ENCODE measurements at regions not wholly inside any gene's neighbourhood (a gene's known extent, or its start where the extent isn't known, plus 50 kb on each side); places are given as distances from the start of the nearest gene placed in this dataset.

DNA sequence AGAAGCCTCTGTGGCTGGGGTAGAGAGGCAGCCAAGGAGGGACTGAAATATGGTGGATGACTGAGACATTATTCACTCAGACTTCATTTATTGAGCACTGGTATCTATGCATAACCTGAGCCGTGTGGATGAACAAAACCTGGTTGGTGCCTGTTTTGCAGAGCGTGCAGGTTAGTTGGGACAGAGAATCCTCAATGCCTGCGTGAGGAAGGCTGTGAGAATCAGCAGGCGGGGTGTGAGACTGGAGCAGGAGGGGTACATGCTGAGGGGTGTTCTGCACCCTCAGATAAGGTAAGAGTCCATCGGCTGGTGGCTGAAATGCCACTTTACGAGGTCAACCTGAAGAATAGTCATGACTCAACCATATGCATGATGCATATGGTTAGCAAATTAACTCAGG, 271.6 kb downstream of the MED10 start:
- TF ChIP-seq USF2 (CRISPR knock-in tag; IDR thresholded peaks at IDR 0.05): no peak
- TF ChIP-seq CTCF (IDR thresholded peaks at IDR 0.05): no peak
- TF ChIP-seq, protein P1, sequence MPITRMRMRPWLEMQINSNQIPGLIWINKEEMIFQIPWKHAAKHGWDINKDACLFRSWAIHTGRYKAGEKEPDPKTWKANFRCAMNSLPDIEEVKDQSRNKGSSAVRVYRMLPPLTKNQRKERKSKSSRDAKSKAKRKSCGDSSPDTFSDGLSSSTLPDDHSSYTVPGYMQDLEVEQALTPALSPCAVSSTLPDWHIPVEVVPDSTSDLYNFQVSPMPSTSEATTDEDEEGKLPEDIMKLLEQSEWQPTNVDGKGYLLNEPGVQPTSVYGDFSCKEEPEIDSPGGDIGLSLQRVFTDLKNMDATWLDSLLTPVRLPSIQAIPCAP (CRISPR knock-in tag; IDR thresholded peaks at IDR 0.05): no peak
- TF ChIP-seq FOXJ3 (CRISPR knock-in tag; IDR thresholded peaks at IDR 0.05; ENCODE audit: borderline replicate concordance): no peak
- no peak for TF ChIP-seq TEAD4 (CRISPR knock-in tag; IDR thresholded peaks at IDR 0.05)
- TF ChIP-seq, protein P2, sequence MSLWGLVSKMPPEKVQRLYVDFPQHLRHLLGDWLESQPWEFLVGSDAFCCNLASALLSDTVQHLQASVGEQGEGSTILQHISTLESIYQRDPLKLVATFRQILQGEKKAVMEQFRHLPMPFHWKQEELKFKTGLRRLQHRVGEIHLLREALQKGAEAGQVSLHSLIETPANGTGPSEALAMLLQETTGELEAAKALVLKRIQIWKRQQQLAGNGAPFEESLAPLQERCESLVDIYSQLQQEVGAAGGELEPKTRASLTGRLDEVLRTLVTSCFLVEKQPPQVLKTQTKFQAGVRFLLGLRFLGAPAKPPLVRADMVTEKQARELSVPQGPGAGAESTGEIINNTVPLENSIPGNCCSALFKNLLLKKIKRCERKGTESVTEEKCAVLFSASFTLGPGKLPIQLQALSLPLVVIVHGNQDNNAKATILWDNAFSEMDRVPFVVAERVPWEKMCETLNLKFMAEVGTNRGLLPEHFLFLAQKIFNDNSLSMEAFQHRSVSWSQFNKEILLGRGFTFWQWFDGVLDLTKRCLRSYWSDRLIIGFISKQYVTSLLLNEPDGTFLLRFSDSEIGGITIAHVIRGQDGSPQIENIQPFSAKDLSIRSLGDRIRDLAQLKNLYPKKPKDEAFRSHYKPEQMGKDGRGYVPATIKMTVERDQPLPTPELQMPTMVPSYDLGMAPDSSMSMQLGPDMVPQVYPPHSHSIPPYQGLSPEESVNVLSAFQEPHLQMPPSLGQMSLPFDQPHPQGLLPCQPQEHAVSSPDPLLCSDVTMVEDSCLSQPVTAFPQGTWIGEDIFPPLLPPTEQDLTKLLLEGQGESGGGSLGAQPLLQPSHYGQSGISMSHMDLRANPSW (CRISPR knock-in tag; conservative IDR thresholded peaks at IDR 0.05; ENCODE audit: low read depth): no peak
- TF ChIP-seq USF1 (CRISPR knock-in tag; IDR thresholded peaks at IDR 0.05): no peak
- TF ChIP-seq TP53 (CRISPR knock-in tag; IDR thresholded peaks at IDR 0.05): no peak
- TF ChIP-seq ZNF396 (CRISPR knock-in tag; IDR thresholded peaks at IDR 0.05; ENCODE audit: borderline replicate concordance): no peak
- TF ChIP-seq MLX (CRISPR knock-in tag; IDR thresholded peaks at IDR 0.05): no peak
- no peak for TF ChIP-seq ESRRA (CRISPR knock-in tag; IDR thresholded peaks at IDR 0.05; ENCODE audit: borderline replicate concordance)
